Activated gamma-delta T cell treated with Interleukin-2 at 50 U/mL for 16 hours (primary cell): ENCODE measurements at regions not wholly inside any gene's neighbourhood (a gene's known extent, or its start where the extent isn't known, plus 50 kb on each side); places are given as distances from the start of the nearest gene placed in this dataset.
A peak's percentile ranks its signal among the peaks of the same experiment; 100 is the strongest.
"Not testable (repeated sequence)": the region's sequence is repeated elsewhere in the genome, so short reads cannot be mapped to it uniquely, and the experiment has no call there.

Source experiments
- DNase-seq: peaks from one replicate; pipeline ENCODE4 v3.0.0-alpha.2; 2020

DNA sequence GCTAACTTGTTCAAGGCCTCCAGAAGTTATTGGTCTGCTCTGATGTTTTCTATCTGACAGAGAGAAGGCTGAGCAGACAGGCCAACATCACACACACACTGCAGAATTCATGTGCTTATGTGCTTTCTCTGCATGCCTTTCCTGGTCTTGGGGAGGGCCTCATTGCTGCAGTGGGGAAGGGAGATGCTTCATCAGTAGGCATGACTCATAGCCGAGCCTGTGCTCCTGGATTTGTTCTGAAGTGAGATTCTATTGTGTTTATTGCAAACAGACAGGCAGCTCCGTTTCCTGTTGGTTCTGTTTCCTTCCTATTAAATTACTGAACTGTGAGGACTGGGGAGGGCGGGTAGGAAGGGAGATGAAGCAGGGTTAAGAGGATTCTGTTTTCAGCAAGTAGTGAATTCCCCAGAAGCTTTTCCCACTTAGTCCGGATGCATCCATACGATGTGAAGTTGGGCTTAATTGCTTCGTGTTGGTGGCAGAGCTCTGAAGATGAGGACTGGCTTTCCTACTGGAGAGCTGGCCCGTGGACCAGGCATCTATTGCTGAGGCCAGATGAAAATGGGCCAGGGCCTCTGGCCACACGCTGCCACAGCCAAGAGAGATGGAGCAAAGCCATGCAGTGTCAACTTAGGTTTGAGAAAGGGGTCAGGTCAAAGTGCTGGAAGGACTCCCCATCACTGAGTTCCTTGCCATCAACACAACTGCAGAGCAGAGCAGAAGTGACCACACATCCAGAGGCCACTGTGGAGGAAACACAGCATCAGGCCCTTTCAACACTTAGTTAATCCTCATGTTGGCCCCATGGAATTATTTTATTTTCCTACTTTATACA is 179.3 kb downstream of the UTP18 start:
- DNase-seq: no peak

DNA sequence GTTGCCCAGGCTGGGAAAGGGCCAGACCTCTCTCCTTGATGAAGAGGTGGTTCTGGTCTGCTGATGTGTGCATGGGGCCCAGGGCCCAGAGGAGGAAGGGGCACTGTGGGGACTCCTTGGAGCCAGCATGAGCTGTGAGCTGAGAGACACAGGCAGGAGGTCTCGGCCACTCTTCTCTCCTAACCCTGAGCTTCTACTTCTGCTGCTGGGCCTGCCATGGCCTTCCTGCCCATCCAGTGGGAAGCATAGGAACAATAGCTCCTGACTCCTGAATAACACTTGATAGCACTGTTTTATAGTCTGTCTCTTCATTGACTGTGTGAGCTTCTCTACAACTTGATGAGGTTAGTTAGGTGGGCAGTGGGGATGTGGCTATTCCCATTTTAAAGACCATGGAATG is 181.1 kb downstream of the UTP18 start:
- DNase-seq: no peak

DNA sequence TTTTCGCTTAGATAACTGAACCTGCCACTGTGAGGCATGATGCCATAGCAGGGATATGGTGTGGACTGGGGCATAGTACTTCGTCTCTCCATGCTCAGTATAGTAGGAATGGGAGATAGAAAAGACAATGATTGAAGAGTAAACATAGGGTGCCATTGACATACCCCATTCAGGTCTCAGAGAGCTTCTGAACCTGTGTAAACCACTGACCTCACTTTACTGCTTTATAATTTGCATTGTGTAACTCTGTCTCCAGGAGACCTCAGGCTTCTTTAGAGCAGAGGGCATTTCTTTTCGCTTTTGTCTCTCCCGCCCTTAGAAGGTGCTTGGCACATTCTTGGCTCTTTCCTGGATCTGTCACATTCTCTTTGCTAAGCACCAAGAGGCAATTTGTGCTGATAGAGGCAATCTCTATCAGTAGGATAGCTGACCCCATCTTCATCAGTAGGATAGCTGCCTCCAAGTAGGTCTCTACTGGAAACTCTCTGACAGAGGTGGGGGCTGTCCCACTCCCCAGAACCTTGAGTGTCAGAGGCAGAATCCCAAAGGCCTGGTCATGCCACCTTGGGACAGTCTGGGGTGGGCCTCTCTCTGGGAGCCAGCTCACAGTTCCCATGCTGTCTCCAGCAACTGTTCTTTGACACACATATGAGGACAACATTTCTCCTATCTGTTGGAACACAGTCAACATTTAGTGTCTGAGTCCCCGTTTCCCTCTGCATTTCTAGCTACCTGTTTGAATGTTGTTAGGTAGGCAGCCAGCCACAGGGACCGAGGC is 181.9 kb downstream of the UTP18 start:
- no peak for DNase-seq

DNA sequence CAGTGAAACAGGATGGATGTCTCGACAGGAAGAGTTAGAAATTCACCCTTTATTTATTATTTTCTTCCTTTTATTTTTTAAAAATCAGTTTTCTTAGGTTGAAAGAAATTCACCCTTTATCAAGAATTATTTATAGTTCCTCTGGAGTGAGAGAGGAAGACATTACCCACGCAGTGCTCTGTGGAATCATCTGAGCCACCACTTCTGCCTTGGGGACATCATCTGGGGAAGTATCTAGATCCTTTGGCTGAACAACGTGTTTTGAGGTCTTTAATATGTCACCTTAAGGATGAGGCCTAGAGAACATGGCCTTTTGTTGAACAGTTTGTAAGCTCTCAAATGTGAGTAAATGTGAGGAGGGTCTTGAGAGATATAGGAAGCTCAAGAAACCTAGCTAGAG is 183.3 kb downstream of the UTP18 start:
- DNase-seq: no peak

DNA sequence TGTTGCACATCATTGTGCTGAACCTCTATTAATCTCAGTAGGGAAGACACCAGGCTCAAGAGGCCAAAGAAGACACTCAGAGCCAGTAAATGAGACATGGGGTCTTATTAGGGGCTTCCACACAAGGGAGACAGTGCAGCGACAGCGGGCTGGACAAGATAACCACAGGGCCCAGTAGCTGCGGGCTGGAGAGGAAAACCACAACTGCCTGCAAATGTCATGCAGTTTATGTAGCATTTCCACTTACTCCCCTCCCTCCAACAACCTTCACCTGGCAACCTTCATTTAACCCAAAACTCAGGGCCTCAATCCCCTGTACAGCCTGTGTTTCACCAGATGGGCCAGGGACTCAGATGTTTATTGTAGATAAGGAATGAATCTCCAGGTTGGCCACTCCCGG is 185.6 kb downstream of the UTP18 start:
- DNase-seq: no peak

DNA sequence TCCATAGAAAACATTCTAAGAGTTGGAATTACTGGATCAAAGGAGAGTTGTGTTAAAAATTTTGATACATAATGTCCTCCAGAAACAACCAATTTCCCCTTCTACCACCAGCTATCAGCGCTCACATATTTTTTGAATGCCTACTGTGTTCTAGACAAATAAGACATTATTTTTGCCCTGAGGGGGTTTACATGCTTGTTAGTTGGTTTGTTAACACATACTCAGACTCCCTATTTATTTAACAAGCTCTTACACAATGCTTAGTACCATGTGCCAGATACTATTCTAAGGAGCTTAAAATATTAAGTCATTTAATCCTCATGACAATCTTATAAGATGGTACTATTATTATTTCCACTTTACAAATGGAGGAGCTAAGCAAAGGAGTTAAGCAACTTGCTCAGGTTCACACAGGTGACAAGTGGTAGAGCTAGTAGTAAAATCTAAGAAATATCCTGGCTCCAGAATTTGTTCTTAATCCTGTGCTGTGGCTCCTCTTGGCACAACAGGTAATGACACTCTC is 194.2 kb downstream of the UTP18 start:
- no peak for DNase-seq

DNA sequence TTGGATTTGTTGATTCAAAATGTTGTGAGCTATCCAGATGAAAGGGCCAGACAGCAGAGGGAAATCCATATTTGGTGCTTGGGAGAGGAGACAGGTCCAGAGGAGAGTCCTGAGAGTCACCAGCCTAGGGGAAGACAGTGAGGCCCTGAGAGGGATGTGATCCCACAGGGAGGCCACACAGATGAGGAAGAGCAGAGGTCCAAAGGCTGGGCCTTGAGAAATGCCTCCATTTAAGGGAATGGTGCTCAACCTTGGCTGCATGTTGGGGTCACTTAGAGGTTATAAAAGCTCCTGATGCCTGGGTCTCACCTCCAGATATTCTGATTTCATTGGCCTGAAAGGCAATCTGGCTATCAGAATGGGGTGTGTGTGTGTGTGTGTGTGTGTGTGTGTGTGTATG is 194.9 kb downstream of the UTP18 start:
- DNase-seq: no peak

DNA sequence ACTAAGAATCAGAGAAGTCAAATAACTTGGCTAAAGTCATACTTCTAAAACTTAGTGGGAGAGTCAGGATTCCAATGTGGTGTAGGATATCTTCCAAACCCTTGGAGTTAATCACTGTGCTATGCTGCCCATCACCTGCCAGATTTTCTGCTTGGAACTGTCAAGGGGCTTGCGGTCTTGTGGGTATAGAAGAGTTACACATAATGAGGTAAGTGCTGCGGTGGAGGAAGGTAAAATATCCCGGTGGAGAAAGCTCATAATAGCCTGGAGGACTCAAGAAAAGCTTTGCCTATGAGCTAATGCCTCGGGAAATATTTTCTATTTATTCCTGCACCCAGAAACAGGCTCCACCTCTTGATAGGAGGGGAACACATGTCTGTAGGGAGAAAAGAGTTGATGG is 195.6 kb downstream of the UTP18 start:
- DNase-seq: no peak

DNA sequence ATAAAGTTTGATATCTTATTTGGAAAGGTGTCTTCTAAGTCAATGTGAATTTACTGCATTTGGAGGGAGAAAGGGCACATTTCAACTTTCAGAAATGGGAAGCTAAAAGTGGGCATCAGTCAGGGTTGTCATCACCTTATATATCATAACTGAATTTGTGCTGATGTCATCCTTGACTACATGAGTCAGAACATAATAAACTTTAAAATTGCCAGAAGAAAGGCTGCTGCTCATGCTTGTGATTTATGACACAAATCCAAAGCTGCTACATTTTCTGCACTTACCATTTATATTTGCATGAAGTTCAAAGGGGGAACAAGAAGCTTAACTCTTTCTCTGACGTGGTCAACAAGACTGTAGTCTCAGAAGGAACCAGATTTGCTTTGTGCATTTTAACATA is 196.6 kb downstream of the UTP18 start:
- DNase-seq: no peak

DNA sequence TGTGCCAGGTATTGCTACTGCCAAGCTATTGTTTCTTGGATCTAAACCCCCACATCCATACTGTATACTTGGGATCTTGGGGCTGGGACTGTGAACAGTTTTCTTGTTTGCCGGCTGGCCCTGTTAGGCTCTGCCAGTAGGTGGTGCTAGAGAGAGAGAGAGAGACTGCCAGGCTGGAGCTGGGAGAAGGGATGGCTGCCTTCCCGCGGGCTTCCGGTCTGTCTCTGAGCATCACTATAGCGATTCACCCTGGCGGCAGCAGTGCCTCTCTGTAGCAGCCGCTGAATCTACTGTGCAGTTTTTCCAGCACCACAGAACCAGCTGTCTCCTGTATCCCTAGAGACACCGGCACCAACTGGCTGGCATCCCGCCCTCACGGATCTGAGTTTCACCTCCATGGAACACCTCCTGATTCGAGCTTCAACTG is 201.2 kb downstream of the UTP18 start:
- peak; percentile 22 for DNase-seq

DNA sequence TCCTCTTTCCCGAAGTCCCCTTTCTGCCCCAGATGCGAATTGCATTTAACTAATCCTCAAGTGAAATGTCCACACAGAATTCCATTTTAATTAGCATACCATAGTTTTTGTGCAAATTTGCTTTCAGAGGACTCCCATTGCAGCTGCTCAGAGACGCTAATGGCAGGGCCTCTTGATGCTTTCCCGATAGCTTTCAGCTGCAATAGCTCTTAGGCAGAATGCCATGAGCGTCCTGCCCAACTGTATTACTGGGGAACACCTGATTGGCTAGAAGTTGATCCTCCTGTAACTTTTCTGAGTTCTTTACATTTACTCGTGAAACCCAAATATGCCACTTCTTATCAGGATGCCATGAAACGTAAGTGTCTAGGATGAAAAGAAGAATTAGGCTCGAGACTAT is 203.0 kb downstream of the UTP18 start:
- DNase-seq: no peak

DNA sequence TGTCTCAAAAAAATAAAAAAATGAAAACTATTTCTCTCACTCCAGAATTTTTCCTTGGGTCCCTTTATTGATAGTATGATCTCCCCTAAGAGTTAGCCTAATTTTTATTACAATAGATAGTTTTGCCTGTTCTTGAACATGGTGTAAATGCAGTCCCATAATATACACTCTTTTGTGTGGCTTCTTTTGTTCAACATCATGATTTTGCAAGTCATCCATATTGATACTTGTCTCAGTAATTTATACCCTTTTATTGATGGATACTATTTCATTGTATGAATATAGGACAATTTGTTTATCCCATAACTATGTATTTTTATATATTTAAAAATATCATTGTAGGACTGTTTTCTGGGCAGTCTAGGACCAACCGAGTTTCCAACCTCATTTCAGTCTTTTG is 207.0 kb downstream of the UTP18 start:
- no peak for DNase-seq

DNA sequence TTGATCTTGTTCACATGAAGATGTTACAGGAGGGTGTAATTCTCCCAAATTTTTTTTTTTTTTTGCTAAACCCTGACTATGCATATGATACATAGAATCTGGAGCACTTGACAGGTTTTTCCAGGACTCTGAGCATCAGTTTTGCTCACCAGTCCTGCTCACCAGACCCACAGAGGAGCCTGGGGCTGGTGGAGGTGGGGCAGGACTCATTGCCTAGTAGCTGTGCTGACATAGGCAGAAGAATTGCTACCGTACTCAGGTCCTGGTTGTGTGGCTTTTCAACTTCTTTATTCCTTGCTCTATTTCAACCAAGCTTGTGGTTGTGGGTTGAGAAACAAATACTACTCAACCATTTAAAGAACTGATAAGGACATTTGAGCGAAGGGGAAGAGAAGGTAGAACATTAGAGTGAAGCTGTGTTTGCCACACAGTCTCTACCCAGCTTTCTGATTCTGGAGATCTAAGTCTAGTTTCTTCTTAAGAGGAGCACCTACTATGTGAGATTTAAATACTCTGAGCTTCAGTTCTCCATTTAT is 212.4 kb downstream of the UTP18 start:
- DNase-seq: no peak

DNA sequence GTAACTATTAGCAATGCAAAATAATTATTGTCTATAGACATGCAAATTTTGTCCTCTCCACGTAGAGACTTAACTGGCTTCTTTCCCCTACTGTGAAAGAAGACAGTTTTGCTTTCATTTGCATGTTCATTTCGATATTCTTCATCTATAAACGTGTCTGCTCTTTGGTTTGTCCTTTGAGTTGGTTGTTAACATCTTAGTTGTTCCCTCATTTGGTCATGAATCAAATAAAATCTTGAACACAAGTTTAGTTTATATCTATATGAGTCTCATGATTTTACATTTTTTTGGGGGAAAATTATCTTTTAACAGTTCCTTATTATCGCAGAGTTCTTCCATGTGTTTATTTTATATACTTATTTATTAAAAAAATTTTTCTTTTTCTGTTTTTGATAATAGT is 214.4 kb downstream of the UTP18 start:
- DNase-seq: no peak

DNA sequence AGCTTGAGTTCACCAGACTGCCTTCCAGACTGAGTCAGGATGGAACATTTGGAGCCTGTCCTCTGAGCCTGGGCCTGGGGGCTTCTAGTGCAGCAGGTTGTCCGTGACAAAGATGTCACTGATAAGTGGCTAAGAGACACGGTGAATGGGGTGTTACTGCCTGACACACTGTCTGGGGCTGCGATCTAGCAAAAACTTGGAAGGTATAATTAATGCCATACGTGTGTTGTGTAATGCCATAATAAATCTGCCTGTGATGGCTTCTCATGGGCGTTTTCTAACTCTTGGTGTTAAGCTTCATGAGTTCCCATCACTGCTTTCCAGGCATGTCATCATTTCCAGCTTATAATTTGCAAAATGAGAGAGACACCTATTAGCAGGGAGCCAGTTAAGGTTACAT is 215.4 kb downstream of the UTP18 start:
- DNase-seq: no peak

DNA sequence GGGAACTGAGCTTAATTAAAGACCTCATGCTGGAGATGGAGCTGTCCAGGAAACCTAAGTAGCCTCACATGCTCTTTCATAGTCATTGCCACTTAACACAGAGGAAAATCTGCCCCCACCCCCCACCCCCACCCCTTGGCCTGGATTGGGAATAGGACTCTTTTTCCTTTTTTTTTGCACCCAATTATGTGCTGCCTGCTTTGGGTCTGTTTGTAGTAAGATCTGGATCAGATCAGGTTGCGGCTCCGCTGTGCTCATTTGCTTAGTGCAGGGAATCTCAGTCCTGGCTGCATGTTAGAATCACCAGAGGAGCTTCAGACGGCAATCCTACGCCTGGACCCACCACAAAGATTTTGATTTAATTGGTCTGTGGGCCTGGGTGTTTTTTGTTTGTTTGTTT is 219.0 kb downstream of the UTP18 start:
- DNase-seq: no peak

DNA sequence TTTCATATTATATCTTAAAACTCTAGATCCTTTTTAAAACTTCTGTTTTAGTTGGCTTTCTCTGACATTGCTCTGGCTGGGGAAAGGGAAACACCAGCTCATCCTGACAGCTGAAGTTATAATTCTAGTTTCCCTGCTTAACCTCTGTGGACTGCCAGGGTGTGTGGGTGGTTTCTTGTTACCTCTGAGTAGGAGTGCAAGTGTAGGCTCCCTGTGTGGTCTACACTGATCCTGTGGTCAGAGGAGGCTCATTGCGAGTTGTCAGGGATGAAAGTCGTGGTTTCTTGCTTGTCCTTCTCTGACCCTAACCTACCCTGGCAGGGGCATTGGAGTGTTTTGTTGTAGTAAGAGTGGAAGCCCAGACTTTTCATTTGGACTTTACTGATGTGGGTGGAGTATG is 221.0 kb downstream of the UTP18 start:
- DNase-seq: no peak

DNA sequence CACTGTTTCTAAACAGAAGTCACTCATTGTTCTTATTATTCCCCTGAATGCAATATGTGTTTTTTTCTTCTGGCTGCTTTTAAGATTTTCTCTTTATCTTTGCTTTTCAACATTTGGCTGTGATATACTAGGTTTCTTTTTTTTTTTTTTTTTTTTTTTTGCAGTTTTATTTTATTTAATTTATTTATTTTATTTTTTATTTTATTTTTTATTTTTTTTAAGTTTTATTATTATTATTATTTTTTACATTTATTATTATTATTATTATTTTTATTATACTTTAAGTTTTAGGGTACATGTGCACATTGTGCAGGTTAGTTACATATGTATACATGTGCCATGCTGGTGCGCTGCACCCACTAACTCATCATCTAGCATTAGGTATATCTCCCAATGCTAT is 221.9 kb downstream of the UTP18 start:
- DNase-seq: not testable (repeated sequence)

DNA sequence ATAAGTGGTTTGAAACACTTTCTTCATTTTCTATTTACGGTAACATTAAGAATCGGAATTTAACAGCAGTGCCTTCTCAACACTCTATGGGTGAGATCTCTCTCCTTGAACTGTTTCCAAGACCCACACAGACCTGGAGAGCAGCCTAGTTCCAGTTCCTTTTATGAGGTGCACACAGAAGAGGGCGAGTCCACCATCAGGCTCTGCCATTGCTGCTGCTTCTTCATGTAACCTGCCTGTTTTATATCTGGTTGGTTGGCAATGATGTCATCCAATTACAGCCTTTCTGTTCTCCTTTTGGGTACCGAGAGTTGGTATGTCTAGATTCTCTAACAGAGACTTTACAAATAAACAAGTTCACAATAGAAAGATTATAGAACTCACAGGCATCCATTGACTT is 225.7 kb downstream of the UTP18 start:
- DNase-seq: no peak

DNA sequence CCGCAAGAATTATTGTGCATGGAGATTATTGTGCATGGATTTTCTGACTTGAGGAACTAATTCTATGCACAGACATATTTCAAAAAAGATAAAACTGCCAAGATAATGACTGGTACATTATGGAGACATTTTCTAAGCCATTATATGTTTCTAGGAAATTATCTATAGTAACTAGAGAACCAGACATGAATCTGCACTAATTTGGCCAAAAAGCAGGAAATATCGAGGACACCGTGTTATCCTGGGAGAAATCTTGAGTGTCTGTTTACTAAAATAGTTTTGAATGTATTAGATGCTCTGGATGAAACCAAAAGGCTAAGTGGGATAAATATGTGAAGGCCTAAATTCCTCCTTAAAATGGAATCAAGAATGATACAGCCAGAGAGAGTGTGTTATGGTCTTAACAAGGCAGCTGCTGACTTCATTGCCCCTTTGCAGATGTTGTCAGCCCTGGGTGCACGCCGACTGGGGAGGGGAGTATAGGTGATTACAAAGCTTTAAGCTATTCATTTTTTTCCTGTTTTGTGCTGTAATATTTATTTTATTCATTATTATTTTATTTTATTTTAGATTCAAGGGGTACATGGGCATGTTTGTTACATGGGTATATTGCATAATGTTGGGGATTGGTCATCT is 226.7 kb downstream of the UTP18 start:
- no peak for DNase-seq

DNA sequence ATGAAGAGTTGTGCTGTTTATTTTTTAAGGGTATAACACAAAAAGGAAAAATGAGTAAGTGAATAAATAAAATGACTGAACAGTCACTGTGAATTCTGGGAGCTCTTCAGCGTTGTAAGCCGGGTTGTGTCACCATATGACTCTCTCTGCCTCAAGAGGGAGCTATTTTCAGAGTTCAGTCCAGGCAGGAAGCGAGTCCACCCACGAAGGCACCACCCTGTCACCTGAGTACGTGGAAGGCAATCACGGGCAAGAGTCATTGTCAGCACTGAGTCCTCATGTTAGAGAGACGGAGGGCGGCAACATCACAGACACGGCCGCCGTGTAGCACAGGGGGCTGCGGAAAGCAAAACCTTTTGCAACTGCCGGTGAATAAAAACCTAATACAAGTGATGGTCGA is 227.6 kb downstream of the UTP18 start:
- no peak for DNase-seq

DNA sequence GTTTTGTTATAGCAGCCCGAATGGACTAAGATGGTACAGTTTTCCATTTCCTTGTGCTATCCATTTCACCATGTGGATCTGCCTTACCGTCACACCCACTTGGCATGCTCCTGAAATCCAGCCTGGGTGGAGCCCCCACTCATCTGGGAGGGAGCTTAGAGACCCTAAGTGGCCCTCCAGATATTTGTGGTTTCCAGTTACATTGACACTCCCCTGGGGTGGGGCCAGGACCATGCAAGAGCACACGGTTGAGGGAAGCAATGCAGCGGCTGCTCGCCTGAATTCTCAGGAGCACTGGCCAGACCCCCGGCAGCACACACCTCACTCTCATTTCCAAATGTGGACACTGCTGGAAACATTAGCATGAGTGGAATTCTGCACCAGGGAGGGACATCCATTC is 231.1 kb downstream of the UTP18 start:
- no peak for DNase-seq

DNA sequence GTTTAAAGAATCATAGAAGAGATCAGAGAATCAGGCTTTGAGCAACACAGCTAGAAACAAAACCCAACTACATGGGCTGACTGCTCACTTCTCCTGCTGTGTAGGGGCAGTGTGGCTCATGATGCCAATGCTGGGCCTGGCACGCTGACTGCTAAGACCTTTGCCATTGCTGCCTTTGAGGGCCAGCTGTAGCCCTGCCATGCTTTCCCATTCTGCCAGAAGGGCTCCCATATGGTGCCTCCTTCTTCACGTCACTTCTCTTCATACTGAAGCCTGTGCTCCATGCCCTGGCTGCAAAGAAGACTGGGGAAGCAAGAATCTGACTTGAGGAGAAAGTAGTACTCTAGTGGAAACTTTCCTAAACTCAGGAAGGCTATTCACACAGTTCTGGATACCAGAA is 232.9 kb downstream of the UTP18 start:
- no peak for DNase-seq

DNA sequence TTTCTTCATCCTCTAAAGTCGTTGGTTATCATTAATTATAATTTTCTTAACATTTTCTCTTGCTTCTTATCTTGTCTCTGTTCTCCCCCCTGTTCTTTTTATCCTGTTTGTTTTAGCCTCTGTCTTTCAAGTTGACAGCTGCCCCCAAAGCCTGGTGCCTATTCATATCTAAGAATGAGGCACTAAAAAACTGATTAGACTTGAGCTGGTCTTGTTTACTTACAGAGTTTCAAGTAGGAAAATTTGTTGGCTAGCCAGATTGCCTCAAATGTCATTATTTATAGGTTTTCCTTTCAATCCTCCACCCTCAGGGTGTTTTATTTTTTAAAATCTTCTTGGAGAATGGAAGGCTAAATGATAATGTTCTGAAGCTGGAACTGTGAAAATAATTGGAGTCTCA is 236.0 kb downstream of the UTP18 start:
- no peak for DNase-seq
